ENCODE measurements at regions not wholly inside any gene's neighbourhood (a gene's known extent, or its start where the extent isn't known, plus 50 kb on each side); places are given as distances from the start of the nearest gene placed in this dataset.

GRCh38 chr22:47693606-47694005 lies 931.2 kb downstream of the TBC1D22A start:
- DNase-seq = no peak
- ATAC-seq (ENCODE audit: low read depth in 2 of 2) = no peak
- Mint-ChIP-seq H3K9me3 (peaks cover 0 to 1% (median 0%) of the 10 kb centered on the region in 7 donors), H3K27ac (peak overlapping the region in 1 of 3 donors; percentile 18), H3K27me3 (no peaks in the 10 kb centered on the region), H3K4me1 (peaks cover 0 to 6% (median 0%) of the 10 kb centered on the region in 4 donors), H3K4me3 (no peak overlapping the region), H3K36me3 (no peaks in the 10 kb centered on the region)
- Histone ChIP-seq H3K27me3 (ENCODE audit: control insufficient read depth, insufficient read depth, low read length) (no peaks in the 10 kb centered on the region), H3K36me3 (ENCODE audit: control insufficient read depth, insufficient read depth, low read length) (no peaks in the 10 kb centered on the region), H3K4me1 (ENCODE audit: control insufficient read depth, insufficient read depth, low read length, poor library complexity, severe bottlenecking) (no peaks in the 10 kb centered on the region), H3K27ac (ENCODE audit: insufficient read depth, low read length, poor library complexity, severe bottlenecking) (no peak overlapping the region), H3K9me3 (ENCODE audit: control insufficient read depth in 2 of 2, low read length in 2 of 2) (no peaks in the 10 kb centered on the region), H3K4me3 (ENCODE audit: low read depth, low read length) (no peak overlapping the region)

- no peak overlapping the region for H3K27ac ChIP-seq (ENCODE audit: insufficient read depth, low read length, poor library complexity, severe bottlenecking)
- Mint-ChIP-seq H3K27me3 (no peaks in the 10 kb centered on the region), H3K27ac (no peak overlapping the region), H3K4me1 (peaks cover 0 to 6% (median 0%) of the 10 kb centered on the region in 4 donors), H3K9me3 (peaks cover 0 to 2% (median 0%) of the 10 kb centered on the region in 7 donors), H3K4me3 (no peak overlapping the region), H3K36me3 (no peaks in the 10 kb centered on the region)
- no peak for DNase-seq
- no peaks in the 10 kb centered on the region for H3K36me3 ChIP-seq (ENCODE audit: control insufficient read depth, insufficient read depth, low read length)
- no peaks in the 10 kb centered on the region for H3K27me3 ChIP-seq (ENCODE audit: control insufficient read depth, insufficient read depth, low read length)
- H3K4me3 ChIP-seq (ENCODE audit: low read depth, low read length) = no peak overlapping the region
- H3K9me3 ChIP-seq (ENCODE audit: control insufficient read depth in 2 of 2, low read length in 2 of 2) = no peaks in the 10 kb centered on the region
- no peaks in the 10 kb centered on the region for H3K4me1 ChIP-seq (ENCODE audit: control insufficient read depth, insufficient read depth, low read length, poor library complexity, severe bottlenecking)
- ATAC-seq (ENCODE audit: low read depth in 2 of 2) = no peak
Observed at GRCh38 chr22:47692811-47693210, 930.4 kb downstream of the TBC1D22A start.

- H3K27me3 ChIP-seq (ENCODE audit: control insufficient read depth, insufficient read depth, low read length) = no peaks in the 10 kb centered on the region
- H3K27ac ChIP-seq (ENCODE audit: insufficient read depth, low read length, poor library complexity, severe bottlenecking) = no peak overlapping the region
- H3K9me3 ChIP-seq (ENCODE audit: control insufficient read depth in 2 of 2, low read length in 2 of 2) = no peaks in the 10 kb centered on the region
- no peaks in the 10 kb centered on the region for H3K36me3 Mint-ChIP-seq
- ATAC-seq (ENCODE audit: low read depth in 2 of 2) = no peak
- H3K4me3 Mint-ChIP-seq = no peak overlapping the region
- peaks cover 0 to 4% (median 2%) of the 10 kb centered on the region in 7 donors for H3K9me3 Mint-ChIP-seq
- no peak overlapping the region for H3K27ac Mint-ChIP-seq
- H3K4me3 ChIP-seq (ENCODE audit: low read depth, low read length) = no peak overlapping the region
- no peaks in the 10 kb centered on the region for H3K36me3 ChIP-seq (ENCODE audit: control insufficient read depth, insufficient read depth, low read length)
- H3K27me3 Mint-ChIP-seq = peaks cover 4% of the 10 kb centered on the region
- H3K4me1 ChIP-seq (ENCODE audit: control insufficient read depth, insufficient read depth, low read length, poor library complexity, severe bottlenecking) = no peaks in the 10 kb centered on the region
- DNase-seq = no peak
- peaks cover 0 to 6% (median 0%) of the 10 kb centered on the region in 4 donors for H3K4me1 Mint-ChIP-seq
Observed at GRCh38 chr22:47691152-47691895, 928.9 kb downstream of the TBC1D22A start.

- Mint-ChIP-seq H3K36me3 (no peaks in the 10 kb centered on the region), H3K9me3 (peaks cover 0 to 4% (median 2%) of the 10 kb centered on the region in 7 donors), H3K27ac (no peak overlapping the region), H3K4me3 (no peak overlapping the region), H3K27me3 (peaks cover 4% of the 10 kb centered on the region), H3K4me1 (peaks cover 0 to 6% (median 0%) of the 10 kb centered on the region in 4 donors)
- Histone ChIP-seq H3K27me3 (ENCODE audit: control insufficient read depth, insufficient read depth, low read length) (no peaks in the 10 kb centered on the region), H3K36me3 (ENCODE audit: control insufficient read depth, insufficient read depth, low read length) (no peaks in the 10 kb centered on the region), H3K27ac (ENCODE audit: insufficient read depth, low read length, poor library complexity, severe bottlenecking) (no peak overlapping the region), H3K9me3 (ENCODE audit: control insufficient read depth in 2 of 2, low read length in 2 of 2) (no peaks in the 10 kb centered on the region), H3K4me1 (ENCODE audit: control insufficient read depth, insufficient read depth, low read length, poor library complexity, severe bottlenecking) (no peaks in the 10 kb centered on the region), H3K4me3 (ENCODE audit: low read depth, low read length) (no peak overlapping the region)
- DNase-seq (no peak), ATAC-seq (ENCODE audit: low read depth in 2 of 2) (no peak)
Observed at GRCh38 chr22:47690586-47690985, 928.1 kb downstream of the TBC1D22A start.

GRCh38 chr22:47690166-47690565 lies 927.7 kb downstream of the TBC1D22A start:
- Mint-ChIP-seq H3K36me3 (no peaks in the 10 kb centered on the region), H3K4me1 (peaks cover 0 to 2% (median 0%) of the 10 kb centered on the region in 4 donors)

GRCh38 chr22:47687776-47688175 lies 925.3 kb downstream of the TBC1D22A start:
- ATAC-seq (ENCODE audit: low read depth in 2 of 2) = no peak
- no peak overlapping the region for H3K27ac ChIP-seq (ENCODE audit: insufficient read depth, low read length, poor library complexity, severe bottlenecking)
- H3K27me3 ChIP-seq (ENCODE audit: control insufficient read depth, insufficient read depth, low read length) = no peaks in the 10 kb centered on the region
- Mint-ChIP-seq H3K9me3 (peaks cover 0 to 14% (median 9%) of the 10 kb centered on the region in 7 donors), H3K4me1 (no peaks in the 10 kb centered on the region), H3K27me3 (peaks cover 8% of the 10 kb centered on the region), H3K36me3 (no peaks in the 10 kb centered on the region), H3K27ac (no peak overlapping the region), H3K4me3 (no peak overlapping the region)
- no peaks in the 10 kb centered on the region for H3K4me1 ChIP-seq (ENCODE audit: control insufficient read depth, insufficient read depth, low read length, poor library complexity, severe bottlenecking)
- no peaks in the 10 kb centered on the region for H3K36me3 ChIP-seq (ENCODE audit: control insufficient read depth, insufficient read depth, low read length)
- DNase-seq = no peak
- H3K9me3 ChIP-seq (ENCODE audit: control insufficient read depth in 2 of 2, low read length in 2 of 2) = peaks cover 9 to 10% of the 10 kb centered on the region in 2 experiments
- no peak overlapping the region for H3K4me3 ChIP-seq (ENCODE audit: low read depth, low read length)

More at GRCh38 chr22:47690166-47690565, 927.7 kb downstream of the TBC1D22A start:
- Mint-ChIP-seq H3K27me3 (peaks cover 4% of the 10 kb centered on the region), H3K9me3 (peaks cover 0 to 4% (median 2%) of the 10 kb centered on the region in 7 donors), H3K27ac (no peak overlapping the region), H3K4me3 (no peak overlapping the region)
- H3K9me3 ChIP-seq (ENCODE audit: control insufficient read depth in 2 of 2, low read length in 2 of 2) = no peaks in the 10 kb centered on the region
- no peak overlapping the region for H3K27ac ChIP-seq (ENCODE audit: insufficient read depth, low read length, poor library complexity, severe bottlenecking)
- H3K36me3 ChIP-seq (ENCODE audit: control insufficient read depth, insufficient read depth, low read length) = no peaks in the 10 kb centered on the region
- H3K4me3 ChIP-seq (ENCODE audit: low read depth, low read length) = no peak overlapping the region
- no peaks in the 10 kb centered on the region for H3K27me3 ChIP-seq (ENCODE audit: control insufficient read depth, insufficient read depth, low read length)
- no peaks in the 10 kb centered on the region for H3K4me1 ChIP-seq (ENCODE audit: control insufficient read depth, insufficient read depth, low read length, poor library complexity, severe bottlenecking)
- DNase-seq (no peak), ATAC-seq (ENCODE audit: low read depth in 2 of 2) (no peak)

- Mint-ChIP-seq H3K27ac (no peak overlapping the region), H3K27me3 (peaks cover 8% of the 10 kb centered on the region), H3K9me3 (peaks cover 0 to 14% (median 9%) of the 10 kb centered on the region in 7 donors), H3K4me3 (no peak overlapping the region), H3K36me3 (no peaks in the 10 kb centered on the region), H3K4me1 (no peaks in the 10 kb centered on the region)
- Histone ChIP-seq H3K4me1 (ENCODE audit: control insufficient read depth, insufficient read depth, low read length, poor library complexity, severe bottlenecking) (no peaks in the 10 kb centered on the region), H3K27ac (ENCODE audit: insufficient read depth, low read length, poor library complexity, severe bottlenecking) (no peak overlapping the region), H3K36me3 (ENCODE audit: control insufficient read depth, insufficient read depth, low read length) (no peaks in the 10 kb centered on the region), H3K27me3 (ENCODE audit: control insufficient read depth, insufficient read depth, low read length) (no peaks in the 10 kb centered on the region), H3K4me3 (ENCODE audit: low read depth, low read length) (no peak overlapping the region), H3K9me3 (ENCODE audit: control insufficient read depth in 2 of 2, low read length in 2 of 2) (peaks cover 9 to 12% of the 10 kb centered on the region in 2 experiments)
- ATAC-seq (ENCODE audit: low read depth in 2 of 2) (no peak), DNase-seq (no peak)
Observed at GRCh38 chr22:47687346-47687655, 924.9 kb downstream of the TBC1D22A start.
